ENCODE measurements at regions not wholly inside any gene's neighbourhood (a gene's known extent, or its start where the extent isn't known, plus 50 kb on each side); places are given as distances from the start of the nearest gene placed in this dataset.
"Not testable (repeated sequence)": the region's sequence is repeated elsewhere in the genome, so short reads cannot be mapped to it uniquely, and the experiment has no call there.

DNA sequence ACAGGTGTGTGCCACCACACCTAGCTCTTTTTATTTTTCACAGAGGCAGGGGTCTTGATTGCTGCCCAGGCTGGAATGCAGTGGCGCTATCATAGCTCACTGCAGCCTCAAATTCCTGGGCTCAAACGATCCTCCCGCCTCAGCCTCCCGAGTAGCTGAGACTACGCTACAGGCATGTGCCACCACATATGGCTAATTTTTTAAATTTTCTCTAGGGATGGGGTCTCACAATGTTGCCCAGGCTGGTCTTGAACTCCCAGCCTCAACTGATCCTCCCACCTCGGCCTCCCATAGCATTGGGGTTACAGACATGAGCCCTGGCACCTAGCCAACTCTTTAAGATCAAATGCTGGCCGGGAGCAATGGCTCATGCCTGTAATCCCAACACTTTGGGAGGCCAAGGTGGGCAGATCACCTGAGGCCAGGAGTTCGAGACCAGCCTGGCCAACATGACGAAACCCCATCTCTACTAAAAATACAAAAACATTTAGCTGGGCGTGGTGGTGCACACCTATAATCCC is 50.6 kb upstream of the MYL10 start:
- H3K4me1 Mint-ChIP-seq; H3K27me3 Mint-ChIP-seq (ENCODE audit: low read depth); H3K4me3 Mint-ChIP-seq; H3K27ac Mint-ChIP-seq (ENCODE audit: unreplicated experiment); H3K36me3 Mint-ChIP-seq (ENCODE audit: low read depth); DNase-seq (ENCODE audit: low read depth, low spot score); H3K9me3 Mint-ChIP-seq: not testable (repeated sequence)

DNA sequence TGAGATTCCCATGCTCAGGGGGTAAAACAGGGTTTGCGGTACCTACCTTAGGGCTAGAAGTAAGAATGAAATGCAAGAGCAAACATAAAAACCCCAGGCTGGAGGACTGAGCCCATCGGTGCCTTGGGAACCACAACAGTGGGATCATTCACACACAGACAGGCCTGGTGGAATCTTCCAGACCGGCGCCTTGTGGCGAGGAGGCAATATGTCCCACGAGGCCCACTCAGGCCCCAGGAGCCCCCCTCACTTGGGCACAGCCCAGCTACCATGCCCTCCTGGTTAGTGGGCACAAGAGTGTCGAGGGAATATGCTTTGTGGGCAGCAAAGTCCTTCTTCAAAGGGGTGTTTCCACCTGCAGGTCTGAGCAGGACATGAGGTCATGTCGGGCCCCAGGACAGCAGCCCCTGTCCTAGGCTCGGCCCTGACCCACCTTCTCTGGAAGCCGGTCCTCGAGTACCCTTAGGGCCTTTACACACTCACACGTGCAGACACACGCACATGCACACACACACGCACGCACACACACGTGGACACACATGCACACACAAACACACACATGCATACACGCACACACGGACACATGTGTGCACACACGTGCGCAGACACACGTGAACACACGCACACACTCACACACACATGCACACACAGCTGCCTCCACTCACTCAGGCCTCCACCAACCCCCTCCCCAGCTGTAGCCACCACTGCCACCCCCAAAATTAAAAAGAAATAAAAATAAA is 51.5 kb upstream of the MYL10 start:
- Mint-ChIP-seq H3K4me1 (no peaks in the 10 kb centered on the region), H3K4me3 (no peak overlapping the region), H3K27me3 (ENCODE audit: low read depth) (peaks cover 2% of the 10 kb centered on the region), H3K27ac (ENCODE audit: unreplicated experiment) (no peak overlapping the region), H3K36me3 (ENCODE audit: low read depth) (no peaks in the 10 kb centered on the region), H3K9me3 (no peaks in the 10 kb centered on the region)
- no peak for DNase-seq (ENCODE audit: low read depth, low spot score)
- TF ChIP-seq, protein P1, sequence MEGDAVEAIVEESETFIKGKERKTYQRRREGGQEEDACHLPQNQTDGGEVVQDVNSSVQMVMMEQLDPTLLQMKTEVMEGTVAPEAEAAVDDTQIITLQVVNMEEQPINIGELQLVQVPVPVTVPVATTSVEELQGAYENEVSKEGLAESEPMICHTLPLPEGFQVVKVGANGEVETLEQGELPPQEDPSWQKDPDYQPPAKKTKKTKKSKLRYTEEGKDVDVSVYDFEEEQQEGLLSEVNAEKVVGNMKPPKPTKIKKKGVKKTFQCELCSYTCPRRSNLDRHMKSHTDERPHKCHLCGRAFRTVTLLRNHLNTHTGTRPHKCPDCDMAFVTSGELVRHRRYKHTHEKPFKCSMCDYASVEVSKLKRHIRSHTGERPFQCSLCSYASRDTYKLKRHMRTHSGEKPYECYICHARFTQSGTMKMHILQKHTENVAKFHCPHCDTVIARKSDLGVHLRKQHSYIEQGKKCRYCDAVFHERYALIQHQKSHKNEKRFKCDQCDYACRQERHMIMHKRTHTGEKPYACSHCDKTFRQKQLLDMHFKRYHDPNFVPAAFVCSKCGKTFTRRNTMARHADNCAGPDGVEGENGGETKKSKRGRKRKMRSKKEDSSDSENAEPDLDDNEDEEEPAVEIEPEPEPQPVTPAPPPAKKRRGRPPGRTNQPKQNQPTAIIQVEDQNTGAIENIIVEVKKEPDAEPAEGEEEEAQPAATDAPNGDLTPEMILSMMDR (conservative IDR thresholded peaks at IDR 0.05), result no peak

DNA sequence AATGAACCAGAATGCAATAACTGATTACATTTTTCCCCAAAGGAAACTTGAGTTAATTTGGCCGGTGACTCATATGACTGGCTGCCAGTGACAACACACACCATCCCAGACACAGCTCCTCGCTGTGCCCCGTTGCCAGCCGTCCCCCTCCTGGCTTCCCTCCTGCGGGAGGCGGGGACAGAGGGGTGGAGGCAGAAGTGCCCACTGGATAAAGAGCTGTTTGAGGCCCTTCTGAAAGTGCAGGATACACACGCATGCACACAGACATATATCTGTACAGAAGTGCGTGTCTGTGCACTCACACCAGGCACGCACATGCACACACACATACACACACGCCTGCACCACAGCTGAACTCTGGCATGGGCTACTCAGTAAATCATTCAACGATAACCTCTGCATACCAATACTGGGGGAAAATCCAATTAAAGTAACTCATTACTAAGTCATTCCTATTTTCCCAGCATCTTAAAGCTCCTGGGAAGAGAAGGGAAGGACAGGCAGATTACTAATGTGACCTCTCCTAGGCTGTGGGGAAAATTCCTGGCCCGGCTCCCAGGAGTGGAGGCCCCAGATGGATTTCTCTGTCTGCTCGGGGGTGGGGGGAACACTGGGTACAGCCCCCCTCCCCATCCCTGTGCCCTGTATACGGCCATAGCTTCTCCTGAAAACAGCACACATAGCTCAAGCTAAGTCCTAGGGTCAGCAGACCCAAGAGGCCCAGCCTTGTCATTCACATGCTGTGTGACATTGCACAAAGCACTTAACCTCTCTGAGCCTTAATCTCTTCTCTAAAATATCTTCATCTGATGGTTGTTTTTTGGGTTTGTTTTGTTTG is 52.3 kb upstream of the MYL10 start:
- H3K4me3 Mint-ChIP-seq, result no peak overlapping the region

DNA sequence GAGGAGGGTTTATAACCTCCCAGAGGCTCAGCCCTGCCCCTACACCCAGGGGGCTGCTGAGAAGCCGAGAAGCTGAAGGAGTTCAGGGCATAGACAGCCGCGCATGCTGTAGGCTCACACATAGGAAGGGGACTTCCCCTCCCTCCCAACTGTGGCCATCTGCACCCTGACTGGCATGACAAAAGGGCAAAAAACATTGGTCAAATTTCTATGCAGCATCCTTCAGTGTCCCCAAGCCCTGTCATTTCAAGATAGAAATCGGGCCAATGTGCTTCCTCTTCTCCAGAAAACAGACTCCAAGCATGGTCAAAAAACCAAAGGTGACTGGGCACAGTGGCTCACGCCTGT is 55.9 kb upstream of the MYL10 start:
- Mint-ChIP-seq H3K27ac (ENCODE audit: unreplicated experiment) (no peak overlapping the region), H3K36me3 (ENCODE audit: low read depth) (no peaks in the 10 kb centered on the region), H3K4me3 (no peak overlapping the region), H3K4me1 (peaks cover 16% of the 10 kb centered on the region), H3K27me3 (ENCODE audit: low read depth) (peaks cover 8% of the 10 kb centered on the region), H3K9me3 (no peaks in the 10 kb centered on the region)
- TF ChIP-seq, protein P1 (conservative IDR thresholded peaks at IDR 0.05), result no peak
- DNase-seq (ENCODE audit: low read depth, low spot score), result no peak

More for the DNA sequence above, 52.3 kb upstream of the MYL10 start:
- Mint-ChIP-seq H3K36me3 (ENCODE audit: low read depth) (no peaks in the 10 kb centered on the region), H3K4me1 (no peaks in the 10 kb centered on the region), H3K9me3 (no peaks in the 10 kb centered on the region), H3K27ac (ENCODE audit: unreplicated experiment) (no peak overlapping the region), H3K27me3 (ENCODE audit: low read depth) (peaks cover 2% of the 10 kb centered on the region)
- no peak for DNase-seq (ENCODE audit: low read depth, low spot score)
- TF ChIP-seq, protein P1 (conservative IDR thresholded peaks at IDR 0.05), result no peak

DNA sequence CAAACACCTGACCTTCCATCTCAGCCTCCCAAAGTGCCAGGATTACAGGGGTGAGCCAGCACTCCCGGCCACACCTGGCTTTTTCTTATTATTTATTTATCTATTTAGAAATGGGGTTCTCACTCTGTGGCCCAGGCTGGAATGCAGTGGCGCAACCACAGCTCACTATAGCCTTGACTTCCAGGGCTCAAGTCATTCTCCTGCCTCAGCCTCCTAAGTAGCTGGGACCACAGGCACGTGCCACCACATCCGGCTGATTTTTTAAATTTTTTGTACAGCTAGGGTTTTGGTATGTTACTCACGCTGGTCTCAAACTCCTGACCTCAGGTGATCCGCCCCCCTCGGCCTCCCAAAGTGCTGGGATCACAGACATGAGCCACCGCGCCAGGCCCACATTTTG is 56.9 kb upstream of the MYL10 start:
- Mint-ChIP-seq H3K36me3 (ENCODE audit: low read depth) (no peaks in the 10 kb centered on the region), H3K4me3 (no peak overlapping the region), H3K27me3 (ENCODE audit: low read depth) (peaks cover 8% of the 10 kb centered on the region), H3K9me3 (no peaks in the 10 kb centered on the region), H3K4me1 (peaks cover 16% of the 10 kb centered on the region), H3K27ac (ENCODE audit: unreplicated experiment) (no peak overlapping the region)
- no peak for DNase-seq (ENCODE audit: low read depth, low spot score)
- TF ChIP-seq, protein P1 (conservative IDR thresholded peaks at IDR 0.05), result no peak

DNA sequence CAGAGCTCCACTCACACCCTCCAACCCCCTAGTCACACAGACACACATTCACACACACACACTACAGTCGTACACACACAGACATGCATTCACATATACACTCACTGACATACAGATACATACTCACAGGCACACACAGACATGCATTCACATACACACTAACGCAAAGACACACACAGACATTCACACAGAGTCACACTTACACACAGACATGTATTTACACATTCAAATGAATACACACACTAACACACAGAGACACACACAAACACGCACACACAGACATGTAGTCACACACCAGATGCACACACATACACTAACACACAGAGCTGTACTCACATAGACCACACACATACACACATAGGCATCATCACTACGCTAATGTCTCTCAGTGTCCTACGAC is 58.0 kb upstream of the MYL10 start:
- no peak for DNase-seq (ENCODE audit: low read depth, low spot score)
- no peaks in the 10 kb centered on the region for H3K36me3 Mint-ChIP-seq (ENCODE audit: low read depth)
- peaks cover 8% of the 10 kb centered on the region for H3K27me3 Mint-ChIP-seq (ENCODE audit: low read depth)
- no peak overlapping the region for H3K27ac Mint-ChIP-seq (ENCODE audit: unreplicated experiment)
- H3K4me3 Mint-ChIP-seq, result no peak overlapping the region
- TF ChIP-seq, protein P1 (conservative IDR thresholded peaks at IDR 0.05), result no peak
- no peaks in the 10 kb centered on the region for H3K9me3 Mint-ChIP-seq
- H3K4me1 Mint-ChIP-seq, result peaks cover 21% of the 10 kb centered on the region

Data from neural crest cell (in vitro differentiated cells).